ENCODE measurements at regions not wholly inside any gene's neighbourhood (a gene's known extent, or its start where the extent isn't known, plus 50 kb on each side); places are given as distances from the start of the nearest gene placed in this dataset.

GRCh38 chr3:153960458-153961074, 160.6 kb upstream of the ARHGEF26 start:
- no peak for TF ChIP-seq CTCF (IDR thresholded peaks at IDR 0.05)
- no peak for TF ChIP-seq EZH2 (IDR thresholded peaks at IDR 0.05; ENCODE audit: borderline replicate concordance, insufficient read depth, low read depth, low read length, poor library complexity, severe bottlenecking)
